NCI-H82 treated with DMSO at 0.1 percent for 48 hours (cell line): ENCODE measurements at regions not wholly inside any gene's neighbourhood (a gene's known extent, or its start where the extent isn't known, plus 50 kb on each side); places are given as distances from the start of the nearest gene placed in this dataset.
"Not testable (repeated sequence)": the region's sequence is repeated elsewhere in the genome, so short reads cannot be mapped to it uniquely, and the experiment has no call there.

Source experiments
- DNase-seq: peaks from one replicate; lab custom pipeline; 2025; ENCODE audit not compliant: unreplicated experiment; lab: John Stamatoyannopoulos, UW

DNA sequence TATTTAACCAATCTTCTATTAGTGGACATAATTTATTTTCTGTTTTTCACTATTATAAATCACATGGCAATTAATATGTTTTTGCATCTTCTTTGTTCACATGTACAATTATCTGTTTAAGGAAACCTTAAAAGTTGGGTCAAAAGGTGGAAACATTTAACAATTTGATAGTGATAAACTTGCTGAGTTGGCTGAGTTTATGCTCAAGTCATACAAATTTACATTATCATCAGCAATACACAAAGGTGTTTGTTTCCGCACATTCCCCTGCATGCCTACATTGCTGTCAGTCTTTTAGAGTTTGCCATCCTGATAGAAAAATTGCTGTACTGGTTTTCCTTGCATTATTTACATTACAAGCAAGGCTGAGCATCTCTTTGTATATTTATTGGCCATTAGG, 139.5 kb downstream of the KCNRG start:
- DNase-seq: no peak

DNA sequence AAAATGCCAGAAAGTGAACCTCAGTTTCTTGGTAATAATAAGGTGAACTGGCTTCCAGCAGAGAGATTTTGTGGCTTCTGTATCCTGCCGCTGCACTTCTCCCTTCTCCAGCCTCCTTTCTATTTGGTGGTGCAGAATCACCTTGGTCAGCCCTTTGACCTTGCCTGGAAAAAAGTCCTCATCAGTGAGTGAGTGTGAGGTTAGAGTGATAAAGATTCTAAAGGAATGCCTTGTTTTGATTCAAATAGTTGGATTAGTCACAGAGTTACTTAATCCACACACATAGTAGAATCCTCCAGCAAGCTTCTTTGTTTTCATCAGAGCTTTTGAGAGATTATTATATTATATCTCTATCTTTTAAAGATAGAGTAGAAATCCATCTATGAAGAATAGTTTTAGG, 140.9 kb downstream of the KCNRG start:
- DNase-seq: no peak

DNA sequence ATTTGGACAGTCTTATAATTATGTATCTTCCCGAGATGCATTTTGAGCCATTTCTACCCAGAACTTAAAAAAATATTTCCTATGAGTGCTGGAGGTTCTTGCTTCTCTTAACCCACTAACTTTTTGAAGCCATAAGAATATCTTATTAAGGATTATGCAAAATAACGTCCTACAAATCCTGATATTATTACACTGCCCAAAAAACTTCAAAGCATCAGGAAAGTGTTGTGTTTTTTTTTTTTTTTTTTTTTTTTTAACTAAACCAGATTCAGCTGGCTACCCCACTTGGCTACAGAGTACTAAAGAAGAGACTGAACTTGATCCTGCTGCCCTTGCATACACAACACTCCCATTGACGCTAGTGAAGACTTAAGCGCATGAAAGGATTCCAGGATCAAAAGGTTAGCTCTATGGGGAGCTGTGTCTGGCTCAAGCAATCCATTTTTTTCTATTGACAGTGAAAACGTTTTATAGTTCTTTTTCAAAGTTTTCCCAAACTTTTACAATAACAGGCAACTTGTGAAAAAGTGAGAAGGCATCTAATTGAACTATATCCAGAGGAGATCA, 141.4 kb downstream of the KCNRG start:
- no peak for DNase-seq

DNA sequence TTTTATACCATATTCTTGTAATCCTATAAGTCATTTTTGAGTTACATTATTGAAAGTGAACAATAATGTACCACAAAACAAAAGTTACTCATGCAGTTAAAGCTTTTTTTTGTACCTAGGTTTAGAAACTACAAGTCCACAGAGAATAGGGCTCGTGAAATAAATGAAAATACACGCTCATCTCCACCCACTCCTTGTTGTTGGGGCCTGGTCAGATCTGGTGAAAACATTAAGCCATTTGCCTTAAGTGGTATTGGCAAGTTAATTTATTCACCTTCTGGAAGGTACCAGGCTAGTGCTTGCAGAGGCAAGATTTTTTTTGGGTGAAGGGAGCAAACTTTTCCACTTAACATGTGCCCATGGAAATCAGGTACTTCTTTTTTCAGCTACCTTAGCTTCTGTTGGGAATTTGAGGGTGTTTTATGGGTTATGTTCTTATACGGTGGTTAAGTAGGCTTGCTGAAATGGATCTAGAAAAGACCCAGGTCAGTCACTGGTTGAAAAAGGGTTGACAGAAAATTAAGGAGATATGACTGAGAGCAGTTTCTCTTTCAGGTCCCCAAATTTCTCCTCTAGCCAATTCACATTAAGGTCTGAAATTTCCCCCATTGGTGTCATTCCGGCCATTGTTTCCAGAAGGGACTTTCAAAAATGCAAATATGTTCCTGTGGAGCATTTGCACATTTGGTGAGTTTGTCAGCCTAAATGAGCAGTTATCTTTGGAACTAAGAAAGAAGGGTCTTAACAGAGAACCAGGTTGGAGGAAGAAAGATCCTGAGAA, 143.3 kb downstream of the KCNRG start:
- DNase-seq: no peak

DNA sequence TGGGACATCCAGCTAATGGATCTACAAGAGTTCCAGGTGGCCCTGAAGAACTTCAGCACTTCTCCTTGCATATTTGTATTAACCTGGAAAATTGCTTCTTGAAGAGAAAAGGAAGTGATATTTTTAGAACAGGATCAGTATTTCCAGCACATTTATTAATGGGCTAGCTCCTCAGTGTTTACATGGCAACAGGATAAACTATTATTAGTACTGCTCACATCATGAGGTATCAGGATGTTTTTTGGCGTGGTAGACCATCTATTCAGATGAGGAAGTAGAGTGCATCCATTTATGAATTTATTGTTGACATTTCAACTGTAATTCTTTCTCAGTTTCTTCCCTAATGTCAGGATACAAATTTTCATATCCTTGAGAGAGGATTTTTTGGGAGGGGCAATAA, 144.4 kb downstream of the KCNRG start:
- no peak for DNase-seq

DNA sequence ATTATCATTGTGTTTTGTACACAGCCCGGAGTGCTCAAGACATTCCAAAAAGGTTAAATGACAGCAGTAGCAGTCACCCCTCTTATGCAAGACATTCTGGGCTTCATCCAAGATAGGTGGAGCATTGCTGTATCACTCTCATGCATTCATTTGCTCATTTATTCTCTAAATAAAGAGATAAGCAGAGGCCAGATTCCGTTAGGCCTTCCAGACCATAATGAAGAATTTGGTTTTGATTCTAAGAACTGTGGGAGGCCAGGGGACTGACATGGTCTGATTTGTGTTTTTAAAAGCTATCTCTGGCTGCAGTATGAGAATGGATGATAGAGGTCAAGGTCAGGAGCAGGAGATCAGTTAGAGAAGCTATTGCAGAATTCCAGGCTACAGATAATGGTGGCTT, 145.8 kb downstream of the KCNRG start:
- no peak for DNase-seq

DNA sequence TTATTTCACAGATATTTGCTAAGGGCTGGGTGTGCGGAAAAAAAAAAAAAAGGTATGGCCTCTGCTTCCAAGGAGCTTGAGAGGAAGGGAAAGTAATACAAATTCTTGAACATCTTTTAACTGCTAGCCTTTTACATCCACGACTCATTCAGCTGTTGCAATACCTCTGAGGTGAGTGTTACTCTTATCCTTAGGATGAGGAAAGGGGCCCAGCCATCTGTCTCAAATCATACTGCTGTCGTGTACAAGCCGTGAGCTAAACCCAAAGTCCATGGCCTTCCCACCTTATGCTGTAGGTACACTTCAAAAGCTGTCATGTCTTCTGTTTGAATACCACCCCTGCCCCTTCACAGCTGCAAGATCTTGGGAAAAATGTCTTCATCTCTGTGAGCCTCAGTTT, 146.8 kb downstream of the KCNRG start:
- peak; percentile 20 for DNase-seq

DNA sequence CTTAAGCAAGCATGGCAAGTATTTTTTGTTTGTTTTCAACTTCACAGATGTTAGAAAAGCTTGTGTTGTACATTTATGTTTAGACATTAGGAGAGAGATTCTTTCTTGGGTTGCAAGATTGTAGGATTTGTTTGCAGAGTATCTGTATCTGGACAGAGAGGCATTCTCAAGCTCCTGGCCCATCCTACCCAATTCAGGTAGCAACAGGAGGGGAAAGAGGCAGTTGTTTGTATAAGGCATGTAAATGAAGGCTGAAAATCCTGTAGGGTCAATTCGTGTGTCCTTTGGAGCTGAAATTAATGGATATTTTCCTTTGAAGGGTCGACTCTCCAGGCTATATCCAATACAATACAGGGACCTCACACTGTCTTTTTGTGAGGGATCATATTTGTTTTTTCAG, 147.3 kb downstream of the KCNRG start:
- DNase-seq: no peak

DNA sequence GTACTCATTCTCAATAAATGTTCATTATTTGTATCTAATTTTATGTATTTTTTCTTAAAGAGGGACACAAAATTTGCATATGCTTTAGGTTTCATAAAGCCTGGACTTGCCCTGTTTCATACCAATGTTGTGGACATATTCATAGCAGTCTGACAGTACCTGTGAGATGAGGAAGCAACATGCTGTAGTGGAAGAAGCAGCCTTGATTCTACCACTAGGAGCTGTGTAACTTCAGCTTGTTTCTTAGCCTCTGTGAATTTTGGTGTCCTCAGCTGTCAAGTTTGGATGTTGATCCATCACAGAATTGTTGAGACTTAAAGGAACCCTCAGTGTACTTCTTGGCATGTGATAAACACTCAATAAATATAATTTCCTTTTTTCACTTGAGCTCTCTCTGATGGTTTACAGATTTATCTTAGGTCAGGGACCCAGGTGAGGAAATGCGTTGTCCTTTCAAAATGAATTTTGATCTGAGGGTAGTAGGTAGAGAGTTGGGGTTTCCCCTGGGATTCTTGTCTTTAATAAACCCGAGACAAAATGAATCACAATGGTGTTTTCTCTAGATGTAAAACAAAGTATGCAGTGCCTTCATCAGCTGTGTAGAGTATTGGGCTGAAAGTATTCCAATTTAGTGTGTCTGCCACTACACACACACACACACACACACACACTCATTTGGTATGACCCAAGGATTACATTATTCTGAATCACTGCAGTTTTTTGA, 152.1 kb downstream of the KCNRG start:
- DNase-seq: no peak

DNA sequence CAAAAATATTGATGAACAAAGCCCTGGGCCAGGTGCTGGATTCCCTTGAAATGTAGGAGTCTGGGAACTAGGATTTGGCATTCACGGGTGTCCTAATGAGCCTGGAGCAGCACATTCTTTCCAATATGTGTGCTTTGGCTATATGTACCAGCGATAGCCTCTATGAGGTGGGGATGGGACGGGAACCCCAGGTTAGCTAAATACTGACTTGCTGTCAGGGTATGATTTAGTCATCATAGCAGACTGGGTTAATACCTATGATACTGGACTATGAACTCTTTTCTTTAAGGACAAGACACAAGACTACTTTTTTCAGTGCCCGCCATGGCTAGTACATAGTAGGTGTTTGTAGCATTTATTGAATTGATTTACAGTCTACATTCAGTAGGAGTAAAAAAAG, 152.7 kb downstream of the KCNRG start:
- no peak for DNase-seq

DNA sequence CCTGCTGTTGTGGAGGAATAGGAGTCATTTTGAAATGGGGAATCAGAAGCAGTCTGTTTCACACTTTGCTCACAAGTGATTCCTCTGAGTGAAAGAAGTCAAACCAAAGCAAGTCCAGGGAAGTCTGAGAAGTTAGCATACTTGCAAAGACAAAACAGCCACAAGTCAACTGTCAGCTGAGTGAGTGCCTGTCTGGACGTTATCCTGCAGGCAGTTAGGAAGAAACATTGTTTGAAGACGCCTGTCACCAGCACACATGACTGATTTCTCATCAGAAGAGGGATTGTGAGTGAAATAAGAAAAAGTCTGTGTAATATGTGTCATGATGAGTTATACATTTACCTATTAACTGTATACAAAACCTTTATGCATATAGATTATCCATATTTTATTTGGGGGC, 153.5 kb downstream of the KCNRG start:
- DNase-seq: no peak

DNA sequence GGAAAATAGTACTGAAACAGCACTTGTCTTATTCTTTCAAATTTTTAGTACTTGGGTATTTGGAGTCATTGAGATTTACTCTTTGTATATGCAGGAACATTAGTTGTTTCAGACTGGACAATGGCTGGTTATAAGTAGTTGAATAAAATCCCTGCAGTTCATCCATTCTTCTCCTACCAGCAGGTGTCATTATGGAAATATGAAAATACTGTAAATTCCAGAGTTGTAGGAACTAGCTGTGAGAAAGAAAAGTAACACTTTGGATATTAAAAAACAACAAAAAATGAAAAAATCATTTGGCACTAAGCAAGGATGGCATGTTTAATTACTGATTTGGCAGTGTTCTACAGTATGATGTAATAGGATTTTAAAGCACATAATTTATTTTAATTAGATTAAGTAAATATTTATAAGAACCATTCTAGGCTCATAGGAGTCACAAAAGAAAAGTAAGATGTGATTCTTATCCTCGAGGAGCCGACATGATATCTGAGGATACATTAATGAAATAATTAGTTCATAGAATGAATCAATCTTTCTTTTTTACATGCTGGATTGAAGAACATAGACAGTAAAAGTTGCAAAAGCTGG, 155.3 kb downstream of the KCNRG start:
- no peak for DNase-seq

DNA sequence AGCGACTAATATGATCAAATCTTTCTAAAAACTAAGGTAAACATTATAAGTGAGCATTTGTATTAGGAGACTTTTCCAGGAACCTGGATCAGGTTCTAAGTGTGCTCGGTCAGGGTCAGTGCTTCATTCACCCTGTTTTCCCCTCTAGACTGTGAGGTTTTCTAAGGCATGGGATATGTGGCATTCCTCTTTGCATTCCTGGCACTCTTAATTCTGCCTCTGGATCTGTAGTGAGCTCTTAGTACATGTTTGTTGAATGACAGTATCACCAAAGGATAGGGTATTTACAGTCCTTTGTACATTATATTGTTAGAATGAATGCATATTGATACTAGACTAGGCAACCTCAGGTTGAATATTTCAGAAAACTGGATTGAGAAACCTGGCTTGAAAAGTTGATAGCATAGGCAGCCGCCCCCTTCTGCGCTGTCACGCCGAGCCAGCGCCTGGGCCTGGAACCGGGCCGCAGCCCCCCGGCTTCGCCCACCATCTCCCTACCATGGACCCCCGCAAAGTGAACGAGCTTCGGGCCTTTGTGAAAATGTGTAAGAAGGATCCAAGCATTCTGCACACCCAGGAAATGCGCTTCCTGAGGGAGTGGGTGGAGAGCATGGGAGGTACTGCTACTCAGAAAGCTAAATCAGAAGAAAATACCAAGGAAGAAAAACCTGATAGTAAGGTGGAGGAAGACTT, 156.5 kb downstream of the KCNRG start:
- DNase-seq: no peak

DNA sequence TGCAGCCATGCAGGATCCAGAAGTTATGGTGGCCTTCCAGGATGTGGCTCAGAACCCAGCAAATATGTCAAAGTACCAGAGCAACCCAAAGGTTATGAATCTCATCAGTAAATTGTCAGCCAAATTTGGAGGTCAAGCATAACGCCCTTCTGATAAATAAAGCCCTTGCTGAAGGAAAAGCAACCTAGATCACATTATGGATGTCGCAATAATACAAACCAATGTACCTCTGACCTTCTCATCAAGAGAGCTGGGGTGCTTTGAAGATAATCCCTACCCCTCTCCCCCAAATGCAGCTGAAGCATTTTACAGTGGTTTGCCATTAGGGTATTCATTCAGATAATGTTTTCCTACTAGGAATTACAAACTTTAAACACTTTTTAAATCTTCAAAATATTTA, 157.8 kb downstream of the KCNRG start:
- not testable (repeated sequence) for DNase-seq

DNA sequence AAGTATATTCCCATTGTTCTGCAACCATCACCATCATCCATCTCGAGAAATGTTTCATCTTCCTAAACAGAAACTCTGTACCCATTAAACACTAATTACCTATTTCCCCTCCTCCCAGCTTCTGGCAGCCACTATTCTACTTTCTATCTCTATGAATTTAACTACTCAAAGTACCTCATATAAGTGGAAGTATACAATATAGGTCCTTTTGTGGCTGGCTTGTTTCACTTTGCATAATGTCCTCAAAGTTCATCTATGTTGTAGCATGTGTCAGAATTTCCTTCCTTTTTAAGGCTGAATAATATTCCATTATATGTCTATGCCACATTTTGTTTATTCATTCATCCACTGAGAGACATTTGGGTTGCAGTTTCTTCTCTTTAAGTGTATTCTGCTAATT, 159.4 kb downstream of the KCNRG start:
- DNase-seq: no peak

DNA sequence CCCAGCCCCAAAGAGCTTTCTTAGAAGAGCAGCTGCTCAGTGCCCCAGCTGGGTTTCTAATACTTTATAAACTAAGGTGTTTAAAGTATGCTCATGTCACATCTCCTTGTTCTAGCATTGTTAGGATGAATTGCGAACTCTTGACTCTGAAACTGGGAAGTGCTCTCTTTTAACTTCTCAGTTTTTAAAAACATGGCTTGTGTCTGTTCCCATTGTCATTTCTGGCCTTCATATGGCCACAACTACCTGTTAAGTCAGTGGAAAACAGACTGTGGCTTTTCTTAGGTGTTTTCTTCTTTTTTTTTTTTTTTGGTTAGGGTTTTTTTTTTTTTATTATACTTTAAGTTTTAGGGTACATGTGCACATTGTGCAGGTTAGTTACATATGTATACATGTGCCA, 164.7 kb downstream of the KCNRG start:
- DNase-seq: no peak

DNA sequence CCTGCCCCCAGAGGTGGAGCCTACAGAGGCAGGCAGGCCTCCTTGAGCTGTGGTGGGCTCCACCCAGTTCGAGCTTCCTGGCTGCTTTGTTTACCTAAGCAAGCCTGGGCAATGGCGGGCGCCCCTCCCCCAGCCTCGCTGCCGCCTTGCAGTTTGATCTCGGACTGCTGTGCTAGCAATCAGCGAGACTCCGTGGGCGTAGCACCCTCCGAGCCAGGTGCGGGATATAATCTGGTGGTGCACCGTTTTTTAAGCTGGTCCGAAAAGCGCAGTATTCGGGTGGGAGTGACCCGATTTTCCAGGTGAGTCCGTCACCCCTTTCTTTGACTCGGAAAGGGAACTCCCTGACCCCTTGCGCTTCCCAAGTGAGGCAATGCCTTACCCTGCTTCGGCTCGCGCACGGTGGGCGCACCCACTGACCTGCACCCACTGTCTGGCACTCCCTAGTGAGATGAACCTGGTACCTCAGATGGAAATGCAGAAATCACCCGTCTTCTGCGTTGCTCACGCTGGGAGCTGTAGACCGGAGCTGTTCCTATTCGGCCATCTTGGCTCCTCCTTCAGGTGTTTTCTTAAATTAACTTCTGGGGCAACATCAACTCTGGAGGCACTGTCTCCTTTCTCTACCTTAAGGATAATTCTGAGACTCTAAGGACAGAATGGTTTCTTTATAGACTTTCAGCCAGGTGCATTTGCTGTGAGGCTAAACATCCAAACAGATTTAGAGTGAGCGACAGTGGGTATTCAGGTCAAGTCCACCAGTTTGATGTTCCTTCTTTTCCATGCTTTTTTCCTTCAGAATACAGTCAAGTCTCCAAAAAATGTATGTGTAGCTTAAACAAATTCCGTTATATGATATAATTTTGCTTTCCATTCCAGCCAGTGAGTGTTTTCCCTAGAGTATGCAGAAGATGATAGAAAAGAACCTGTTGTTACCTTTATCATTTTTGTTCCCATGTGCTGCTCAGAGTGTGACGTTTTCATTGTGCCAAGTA, 170.8 kb downstream of the KCNRG start:
- not testable (repeated sequence) for DNase-seq

DNA sequence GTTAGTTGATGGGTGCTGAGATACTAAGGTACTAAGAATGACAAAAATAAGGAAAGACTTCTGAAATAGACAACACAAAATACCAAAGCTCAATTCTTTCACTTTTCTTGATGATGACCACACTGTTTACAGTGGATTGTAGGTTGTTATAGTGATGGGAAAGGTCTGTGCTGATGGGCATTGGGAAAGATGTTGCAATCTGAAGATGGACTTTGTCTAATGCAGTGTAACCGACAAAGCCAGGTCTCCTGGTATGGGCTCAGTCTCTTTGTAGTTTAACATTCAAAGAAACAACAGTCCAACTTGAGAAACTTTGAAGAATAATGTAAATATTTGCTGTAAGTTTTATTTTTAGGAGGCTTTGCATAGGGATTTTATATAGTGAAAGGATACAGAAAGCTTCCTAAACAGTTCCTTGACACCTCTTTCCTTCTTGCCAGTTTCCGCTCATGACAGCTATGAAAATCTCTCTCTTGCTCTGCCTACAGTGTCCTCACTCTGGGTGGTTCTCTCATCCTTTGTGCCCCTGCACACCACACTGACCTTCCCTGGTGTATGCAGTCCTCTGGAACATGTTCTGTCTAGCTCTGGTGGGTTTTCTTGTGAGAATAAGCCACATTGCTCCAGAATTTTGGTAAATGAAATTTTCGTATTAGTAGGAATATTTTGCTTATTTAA, 172.2 kb downstream of the KCNRG start:
- DNase-seq: no peak

DNA sequence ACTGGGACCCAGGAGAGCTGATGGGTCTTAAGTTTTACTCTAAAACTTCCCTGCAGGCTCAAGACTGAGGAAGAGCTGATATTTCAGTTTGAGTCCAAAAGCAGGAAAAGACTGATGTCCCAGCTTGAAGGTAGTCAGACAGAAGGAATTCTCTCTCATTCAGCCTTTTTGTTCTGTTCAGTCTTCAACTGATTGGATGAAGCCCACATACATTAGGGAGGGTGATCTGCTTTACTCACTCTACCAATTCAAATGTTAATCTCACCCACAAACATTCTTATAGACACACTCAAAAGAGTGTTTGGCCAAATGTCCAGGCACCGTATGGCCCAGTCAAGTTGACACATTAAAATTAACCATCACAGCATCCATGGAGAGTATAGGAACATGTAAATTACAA, 173.5 kb downstream of the KCNRG start:
- no peak for DNase-seq

DNA sequence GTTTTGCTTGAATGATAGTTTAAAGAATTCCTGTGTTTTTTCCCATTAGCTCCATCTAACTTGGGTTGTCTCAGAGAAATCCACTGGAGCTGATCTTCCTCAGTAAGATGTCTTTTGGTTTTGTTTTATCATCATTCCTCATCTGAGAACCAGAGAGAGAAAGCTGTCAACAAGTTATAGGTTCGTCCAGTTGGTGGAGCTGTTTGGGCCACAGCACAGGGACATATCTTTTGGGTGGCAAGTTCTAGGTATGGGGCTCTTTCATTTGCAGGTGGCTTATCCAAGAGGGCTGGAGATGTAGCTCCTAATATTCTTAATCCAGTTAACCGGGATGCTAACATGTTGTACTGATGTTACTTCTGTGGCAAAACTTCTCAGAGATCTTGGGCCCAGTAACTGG, 174.2 kb downstream of the KCNRG start:
- DNase-seq: no peak
